ENCODE measurements at regions not wholly inside any gene's neighbourhood (a gene's known extent, or its start where the extent isn't known, plus 50 kb on each side); places are given as distances from the start of the nearest gene placed in this dataset.

DNA sequence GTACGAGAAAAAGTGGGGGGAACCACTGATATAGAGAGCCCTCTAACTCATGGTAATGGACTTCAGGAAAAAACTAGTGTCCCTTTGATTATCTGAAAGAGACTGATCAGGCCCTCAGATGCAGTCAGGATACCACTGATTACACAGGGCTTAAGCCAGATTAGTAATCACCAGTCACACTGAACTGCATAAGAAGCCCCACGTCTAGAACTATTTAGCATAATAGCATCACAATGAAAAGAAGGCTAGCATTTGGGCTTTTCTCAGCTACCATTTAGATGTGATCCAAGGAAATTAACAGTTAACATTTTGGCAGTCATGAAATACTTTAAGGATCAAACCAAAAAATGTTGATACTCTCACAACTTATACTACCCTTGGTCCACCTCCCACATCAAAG, 813.1 kb upstream of the POU3F3 start:
- H3K9me3 ChIP-seq (ENCODE audit: low read depth, low read length), result no peaks in the 10 kb centered on the region
- H3K27ac ChIP-seq, result no peak overlapping the region
- H3K4me3 ChIP-seq, result no peak overlapping the region
- H3K36me3 ChIP-seq (ENCODE audit: insufficient read depth, low read length), result no peaks in the 10 kb centered on the region
- H3K9ac ChIP-seq (ENCODE audit: insufficient read length), result no peak overlapping the region
- DNase-seq (ENCODE audit: low read depth, low spot score), result no peak
- TF ChIP-seq FOXP2 (optimal IDR thresholded peaks at IDR 0.05; ENCODE audit: control extremely low read depth, extremely low read length, insufficient read depth) (no peak), EZH2 (IDR thresholded peaks at IDR 0.05) (no peak), POLR2AphosphoS5 (IDR thresholded peaks at IDR 0.05; ENCODE audit: borderline replicate concordance, low read depth, low read length) (no peak)

DNA sequence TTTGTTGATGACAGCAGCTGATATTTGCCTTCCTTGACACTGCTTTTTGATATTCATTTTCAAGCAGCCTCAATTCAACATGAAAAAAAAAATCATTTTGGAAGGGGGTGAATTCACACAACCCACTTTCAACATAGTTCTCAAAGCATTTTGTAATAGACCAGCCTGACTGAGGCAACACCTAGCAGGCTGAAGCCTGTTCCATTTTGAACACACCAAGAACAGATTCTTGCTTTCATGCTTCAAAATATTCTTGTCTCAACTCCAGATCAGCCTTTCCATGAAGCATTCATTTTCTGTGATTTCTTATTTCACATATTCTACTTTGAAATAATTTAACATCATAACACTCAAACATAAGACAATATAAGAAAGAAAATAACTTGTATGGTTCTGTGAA, 812.6 kb upstream of the POU3F3 start:
- no peak overlapping the region for H3K9ac ChIP-seq (ENCODE audit: insufficient read length)
- H3K4me3 ChIP-seq, result no peak overlapping the region
- no peaks in the 10 kb centered on the region for H3K36me3 ChIP-seq (ENCODE audit: insufficient read depth, low read length)
- no peak overlapping the region for H3K27ac ChIP-seq
- TF ChIP-seq EZH2 (IDR thresholded peaks at IDR 0.05) (no peak), POLR2AphosphoS5 (IDR thresholded peaks at IDR 0.05; ENCODE audit: borderline replicate concordance, low read depth, low read length) (no peak), FOXP2 (optimal IDR thresholded peaks at IDR 0.05; ENCODE audit: control extremely low read depth, extremely low read length, insufficient read depth) (no peak)
- no peak for DNase-seq (ENCODE audit: low read depth, low spot score)
- no peaks in the 10 kb centered on the region for H3K9me3 ChIP-seq (ENCODE audit: low read depth, low read length)

DNA sequence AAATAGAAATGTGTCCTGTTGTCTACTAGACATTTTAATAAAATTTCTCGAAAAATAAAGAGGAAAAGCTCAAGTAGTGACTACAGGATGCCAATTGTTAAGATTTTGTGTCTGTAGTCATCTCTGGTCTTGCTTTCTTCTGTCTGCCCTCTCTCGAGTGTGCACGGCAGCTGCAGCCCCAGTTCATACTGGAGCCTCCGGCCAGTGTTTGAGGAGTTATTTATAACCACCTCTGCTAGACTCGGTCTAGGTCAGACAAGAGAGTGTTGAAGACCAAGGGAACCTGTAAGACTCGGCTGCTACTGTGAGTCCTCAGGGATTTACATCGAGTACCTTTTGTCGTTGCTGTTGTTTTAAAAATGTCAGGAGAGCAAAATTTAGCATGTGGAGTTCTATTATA, 810.1 kb upstream of the POU3F3 start:
- TF ChIP-seq FOXP2 (optimal IDR thresholded peaks at IDR 0.05; ENCODE audit: control extremely low read depth, extremely low read length, insufficient read depth), result no peak
- H3K4me3 ChIP-seq, result no peak overlapping the region
- H3K9ac ChIP-seq (ENCODE audit: insufficient read length), result no peak overlapping the region
- no peak overlapping the region for H3K27ac ChIP-seq
- no peaks in the 10 kb centered on the region for H3K9me3 ChIP-seq (ENCODE audit: low read depth, low read length)
- DNase-seq (ENCODE audit: low read depth, low spot score), result no peak
- no peaks in the 10 kb centered on the region for H3K36me3 ChIP-seq (ENCODE audit: insufficient read depth, low read length)

GRCh38 chr2:104045071-104045470, 808.8 kb upstream of the POU3F3 start:
- Histone ChIP-seq H3K4me3 (no peak overlapping the region), H3K9me3 (ENCODE audit: low read depth, low read length) (no peaks in the 10 kb centered on the region), H3K36me3 (ENCODE audit: insufficient read depth, low read length) (no peaks in the 10 kb centered on the region), H3K9ac (ENCODE audit: insufficient read length) (no peak overlapping the region), H3K27ac (no peak overlapping the region)
- no peak for DNase-seq (ENCODE audit: low read depth, low spot score)
- no peak for TF ChIP-seq EZH2 (IDR thresholded peaks at IDR 0.05)
- no peak for TF ChIP-seq FOXP2 (optimal IDR thresholded peaks at IDR 0.05; ENCODE audit: control extremely low read depth, extremely low read length, insufficient read depth)
- TF ChIP-seq POLR2AphosphoS5 (IDR thresholded peaks at IDR 0.05; ENCODE audit: borderline replicate concordance, low read depth, low read length), result no peak

DNA sequence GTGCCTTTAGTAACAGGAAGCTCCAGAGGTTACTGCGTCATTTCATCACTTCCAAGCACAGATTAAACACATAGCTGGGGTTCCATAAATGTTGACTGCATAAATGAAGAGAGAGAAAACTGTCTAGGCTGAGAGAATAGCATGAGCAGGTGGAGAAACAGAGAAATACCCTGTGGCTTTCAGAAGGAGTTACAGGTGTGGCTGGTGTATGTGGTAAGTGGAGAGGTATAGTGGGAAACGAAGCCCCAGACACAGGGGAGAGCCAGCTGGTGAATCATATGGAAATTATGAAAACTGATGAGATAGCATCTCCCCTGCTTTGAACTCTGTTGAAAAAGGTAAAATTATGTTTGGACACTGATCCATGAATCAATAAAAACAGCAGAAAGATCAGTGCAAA, 807.4 kb upstream of the POU3F3 start:
- TF ChIP-seq FOXP2 (optimal IDR thresholded peaks at IDR 0.05; ENCODE audit: control extremely low read depth, extremely low read length, insufficient read depth) (no peak), EZH2 (IDR thresholded peaks at IDR 0.05) (no peak), POLR2AphosphoS5 (IDR thresholded peaks at IDR 0.05; ENCODE audit: borderline replicate concordance, low read depth, low read length) (no peak)
- H3K4me3 ChIP-seq, result no peak overlapping the region
- H3K9ac ChIP-seq (ENCODE audit: insufficient read length), result no peak overlapping the region
- no peaks in the 10 kb centered on the region for H3K36me3 ChIP-seq (ENCODE audit: insufficient read depth, low read length)
- no peak overlapping the region for H3K27ac ChIP-seq
- H3K9me3 ChIP-seq (ENCODE audit: low read depth, low read length), result no peaks in the 10 kb centered on the region
- no peak for DNase-seq (ENCODE audit: low read depth, low spot score)

- DNase-seq (ENCODE audit: low read depth, low spot score), result no peak
- H3K27ac ChIP-seq, result no peak overlapping the region
- no peak overlapping the region for H3K4me3 ChIP-seq
- H3K9ac ChIP-seq (ENCODE audit: insufficient read length), result no peak overlapping the region
- TF ChIP-seq EZH2 (IDR thresholded peaks at IDR 0.05) (no peak), FOXP2 (optimal IDR thresholded peaks at IDR 0.05; ENCODE audit: control extremely low read depth, extremely low read length, insufficient read depth) (no peak), POLR2AphosphoS5 (IDR thresholded peaks at IDR 0.05; ENCODE audit: borderline replicate concordance, low read depth, low read length) (no peak)
- H3K9me3 ChIP-seq (ENCODE audit: low read depth, low read length), result no peaks in the 10 kb centered on the region
- no peaks in the 10 kb centered on the region for H3K36me3 ChIP-seq (ENCODE audit: insufficient read depth, low read length)
Observed at GRCh38 chr2:104047516-104047915, 806.4 kb upstream of the POU3F3 start.

DNA sequence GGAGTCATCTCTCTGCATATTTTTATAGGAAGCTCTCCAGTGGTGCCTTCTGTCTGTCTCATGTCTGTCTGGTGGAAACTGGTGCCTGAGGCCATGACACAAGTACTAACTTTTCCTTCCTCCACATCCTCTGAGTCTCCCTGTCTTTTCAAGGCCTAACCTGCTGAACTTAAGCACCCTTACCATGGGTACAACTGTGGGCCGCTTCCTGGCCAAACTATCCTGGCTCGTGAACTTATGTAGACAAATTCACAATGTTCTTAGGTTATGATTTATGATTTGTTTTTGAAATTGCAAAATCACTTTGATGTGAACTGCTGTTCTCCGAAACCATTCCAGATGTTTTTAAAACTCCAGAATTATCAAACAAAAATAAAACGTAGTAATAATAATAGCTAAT, 804.5 kb upstream of the POU3F3 start:
- Histone ChIP-seq H3K9ac (ENCODE audit: insufficient read length) (no peak overlapping the region), H3K36me3 (ENCODE audit: insufficient read depth, low read length) (no peaks in the 10 kb centered on the region), H3K27ac (no peak overlapping the region), H3K4me3 (no peak overlapping the region), H3K9me3 (ENCODE audit: low read depth, low read length) (no peaks in the 10 kb centered on the region)
- DNase-seq (ENCODE audit: low read depth, low spot score), result no peak
- TF ChIP-seq EZH2 (IDR thresholded peaks at IDR 0.05), result no peak
- no peak for TF ChIP-seq FOXP2 (optimal IDR thresholded peaks at IDR 0.05; ENCODE audit: control extremely low read depth, extremely low read length, insufficient read depth)
- no peak for TF ChIP-seq POLR2AphosphoS5 (IDR thresholded peaks at IDR 0.05; ENCODE audit: borderline replicate concordance, low read depth, low read length)

DNA sequence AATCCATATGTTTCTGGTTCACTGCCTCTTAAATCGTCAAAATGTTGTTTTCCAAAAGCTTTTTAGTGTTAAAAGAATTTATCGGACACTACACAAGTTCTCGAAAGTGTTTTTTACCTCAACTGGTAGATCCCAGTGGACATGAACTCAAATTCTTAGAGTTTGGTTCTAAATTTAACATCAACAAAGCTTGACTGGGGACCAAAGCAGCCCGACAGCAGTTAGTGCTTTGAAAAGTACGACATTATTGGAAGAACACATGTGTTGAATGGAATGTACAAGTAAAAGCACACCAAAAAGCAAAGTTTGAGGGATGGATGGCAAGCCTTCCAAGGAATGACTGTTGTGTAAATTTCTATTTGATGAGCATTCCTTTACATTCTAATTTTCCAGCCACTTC, 803.9 kb upstream of the POU3F3 start:
- Histone ChIP-seq H3K4me3 (no peak overlapping the region), H3K27ac (no peak overlapping the region), H3K9ac (ENCODE audit: insufficient read length) (no peak overlapping the region), H3K36me3 (ENCODE audit: insufficient read depth, low read length) (no peaks in the 10 kb centered on the region), H3K9me3 (ENCODE audit: low read depth, low read length) (no peaks in the 10 kb centered on the region)
- TF ChIP-seq POLR2AphosphoS5 (IDR thresholded peaks at IDR 0.05; ENCODE audit: borderline replicate concordance, low read depth, low read length) (no peak), EZH2 (IDR thresholded peaks at IDR 0.05) (no peak), FOXP2 (optimal IDR thresholded peaks at IDR 0.05; ENCODE audit: control extremely low read depth, extremely low read length, insufficient read depth) (no peak)
- DNase-seq (ENCODE audit: low read depth, low spot score), result no peak

GRCh38 chr2:104050656-104051242, 803.2 kb upstream of the POU3F3 start:
- no peak for DNase-seq (ENCODE audit: low read depth, low spot score)
- H3K9me3 ChIP-seq (ENCODE audit: low read depth, low read length), result no peaks in the 10 kb centered on the region
- no peaks in the 10 kb centered on the region for H3K36me3 ChIP-seq (ENCODE audit: insufficient read depth, low read length)
- no peak overlapping the region for H3K9ac ChIP-seq (ENCODE audit: insufficient read length)
- TF ChIP-seq POLR2AphosphoS5 (IDR thresholded peaks at IDR 0.05; ENCODE audit: borderline replicate concordance, low read depth, low read length) (no peak), FOXP2 (optimal IDR thresholded peaks at IDR 0.05; ENCODE audit: control extremely low read depth, extremely low read length, insufficient read depth) (no peak), EZH2 (IDR thresholded peaks at IDR 0.05) (no peak)
- no peak overlapping the region for H3K4me3 ChIP-seq
- H3K27ac ChIP-seq, result no peak overlapping the region

Data from SK-N-MC (cell line).